Right kidney (tissue), 1 donor: ENCODE measurements at regions not wholly inside any gene's neighbourhood (a gene's known extent, or its start where the extent isn't known, plus 50 kb on each side); places are given as distances from the start of the nearest gene placed in this dataset.

ENCODE experiments used
- DNase-seq: peaks from one replicate; pipeline ENCODE4 v3.0.0-alpha.2; 2016

DNA sequence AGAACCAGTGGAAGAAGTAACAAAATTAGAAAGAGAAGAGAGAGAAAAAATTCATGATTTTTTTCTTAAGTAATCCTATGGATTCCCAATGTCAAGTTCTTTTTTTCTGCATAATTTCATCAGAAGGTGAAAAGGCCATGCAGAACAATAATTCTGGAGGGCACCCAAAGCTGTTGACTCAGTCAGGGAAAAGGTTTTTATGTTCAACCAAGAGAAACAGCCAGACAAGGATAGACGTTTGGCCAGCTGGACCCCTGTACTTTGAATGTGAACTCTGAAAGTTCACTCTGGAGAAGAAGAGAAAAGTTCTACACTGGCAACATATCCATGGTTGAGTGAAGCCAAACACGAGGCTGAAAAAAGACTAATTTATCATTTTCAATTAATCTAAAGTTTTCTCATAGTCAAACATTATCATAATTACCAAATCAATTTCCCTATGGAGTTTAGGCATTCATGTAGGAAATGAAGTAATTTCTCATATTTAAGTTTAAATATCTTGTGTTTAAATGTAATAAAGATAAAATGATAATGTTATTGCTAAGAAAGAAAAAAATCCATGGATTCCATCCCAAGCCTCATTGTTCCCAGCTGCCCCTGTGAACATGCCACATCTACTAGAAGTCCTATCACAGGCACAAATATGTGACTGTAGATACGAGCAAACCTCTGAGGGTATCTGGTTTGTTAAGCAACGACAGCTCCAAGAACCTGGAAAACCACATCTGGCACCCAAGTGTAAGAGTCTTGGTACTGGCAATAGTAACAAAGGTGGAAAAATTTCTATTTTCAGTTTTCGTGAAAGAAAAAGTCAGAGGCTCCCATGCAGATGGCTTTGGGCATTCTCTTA, 742.7 kb upstream of the ACVR2A start:
- no peak for DNase-seq

DNA sequence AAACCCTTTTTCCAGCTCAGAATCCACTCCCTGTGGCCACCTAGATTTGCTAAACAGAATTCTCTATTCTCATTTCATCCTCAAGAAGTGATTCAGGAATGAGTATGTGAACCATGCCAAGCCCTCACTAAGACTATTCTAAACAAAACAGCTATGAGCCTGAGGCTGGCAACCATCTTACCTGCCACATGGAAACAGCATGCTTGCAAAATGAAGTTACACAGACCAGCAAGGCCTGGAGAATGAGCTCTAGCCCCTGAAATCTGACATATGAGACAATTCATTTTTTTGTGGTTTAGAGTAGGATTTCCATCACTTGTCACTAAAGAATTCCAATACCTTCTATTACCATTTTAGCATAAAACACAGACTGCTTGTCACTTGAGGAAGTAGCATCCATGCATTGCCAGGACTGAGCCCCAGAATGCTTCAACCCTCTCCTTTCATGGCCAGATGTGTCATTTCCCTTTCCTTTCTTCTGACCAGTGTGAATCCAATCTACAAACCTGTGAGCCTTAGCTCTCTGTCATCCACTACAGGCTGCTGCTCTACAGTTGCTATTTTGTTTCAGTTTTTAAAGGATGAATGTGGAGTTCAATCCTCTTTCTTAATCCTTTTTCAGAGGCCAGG, 744.3 kb upstream of the ACVR2A start:
- no peak for DNase-seq

GRCh38 chr2:147099845-147100244, 745.0 kb upstream of the ACVR2A start:
- no peak for DNase-seq

DNA sequence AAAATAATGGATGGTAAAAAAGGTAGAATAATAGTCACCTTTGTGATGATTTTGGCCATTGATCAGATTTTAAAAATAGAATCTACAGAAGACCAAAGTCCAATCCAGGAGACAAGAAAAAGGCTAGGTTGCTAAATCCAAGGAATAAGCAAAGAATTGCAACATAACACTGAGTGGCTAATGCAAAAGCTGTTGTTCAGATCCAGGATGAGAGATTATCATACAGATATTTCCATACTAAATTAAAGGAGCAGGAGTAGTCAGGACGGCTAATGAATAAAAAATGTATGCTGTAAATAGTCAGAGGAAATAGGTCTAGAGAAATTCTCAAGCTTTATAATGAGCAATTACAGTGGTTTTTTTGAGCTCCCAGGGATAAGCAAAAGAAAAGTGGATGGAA, 745.9 kb upstream of the ACVR2A start:
- no peak for DNase-seq

DNA sequence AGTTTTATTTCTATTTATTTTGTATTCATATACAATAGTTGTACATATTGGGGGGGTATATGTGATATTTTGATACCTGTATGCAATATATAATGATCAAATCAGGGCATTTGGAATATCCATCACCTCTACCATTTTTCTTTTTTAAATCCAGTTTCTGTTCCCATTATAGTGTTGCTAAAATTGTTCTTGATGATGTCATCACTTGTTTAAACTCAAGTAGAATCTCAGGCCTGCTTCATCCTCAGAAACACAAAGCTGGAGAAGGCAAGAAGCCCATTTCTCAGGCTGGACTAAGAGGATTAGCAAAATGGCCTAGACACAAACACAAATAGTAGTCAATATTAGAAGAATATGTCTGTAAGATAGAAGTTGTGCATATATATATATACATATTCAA, 747.1 kb upstream of the ACVR2A start:
- no peak for DNase-seq

- no peak for DNase-seq
Observed at GRCh38 chr2:147096671-147097070, 748.2 kb upstream of the ACVR2A start.

DNA sequence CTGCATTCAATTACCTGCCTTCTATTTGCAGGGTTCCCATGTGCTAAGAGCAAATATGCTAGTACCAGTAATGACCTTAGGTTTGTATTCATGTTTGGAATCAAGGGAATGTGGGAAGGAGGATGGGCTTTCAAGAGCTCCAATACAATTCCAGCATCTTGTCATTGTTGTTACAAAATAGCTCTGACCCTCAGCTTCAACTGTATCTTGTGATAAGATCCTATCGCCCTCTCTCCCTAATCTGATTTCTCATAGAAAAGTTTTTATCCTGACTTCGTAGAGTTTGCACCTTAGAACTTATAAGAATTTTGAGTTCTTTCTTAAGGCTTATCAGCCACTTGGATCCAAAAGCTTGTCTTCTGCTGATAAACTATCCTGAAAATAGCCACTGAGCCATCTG, 749.5 kb upstream of the ACVR2A start:
- DNase-seq = no peak

DNA sequence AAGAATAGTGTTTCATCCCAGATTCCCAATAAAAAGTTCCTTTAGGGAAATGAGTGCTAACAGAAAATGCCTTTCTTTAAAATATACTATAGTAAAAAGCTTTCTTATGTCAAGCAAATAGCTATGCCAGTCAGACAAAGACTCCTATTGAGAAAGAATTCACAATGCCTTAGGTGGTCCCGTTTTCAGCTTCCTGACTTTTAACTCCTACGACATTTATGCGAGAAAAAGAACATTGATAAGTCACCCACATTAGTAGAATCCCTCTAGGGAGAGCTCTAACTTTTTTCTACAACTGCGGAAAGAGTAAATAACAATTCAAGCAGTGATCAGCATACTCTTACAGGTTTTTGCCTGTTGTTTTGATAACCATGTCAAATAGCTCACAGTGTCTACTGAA, 750.8 kb upstream of the ACVR2A start:
- no peak for DNase-seq

DNA sequence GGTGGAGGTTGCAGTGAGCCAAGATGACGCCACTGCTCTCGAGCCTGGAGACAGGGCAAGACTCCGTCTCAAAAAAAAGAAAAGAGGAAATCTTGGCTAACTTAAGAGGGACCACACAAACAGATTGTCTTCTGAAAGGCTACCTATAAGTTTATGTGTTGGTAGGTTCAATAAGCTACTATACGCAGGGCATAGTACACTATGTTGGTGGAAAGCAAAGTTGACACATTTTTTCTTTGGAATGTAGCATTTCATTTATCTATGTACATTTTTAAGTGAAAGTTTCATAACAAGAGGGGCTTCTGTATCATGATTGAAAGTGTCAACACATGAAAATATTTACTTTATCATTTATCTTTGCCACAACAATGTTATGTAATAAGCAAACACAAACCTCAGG, 752.6 kb upstream of the ACVR2A start:
- no peak for DNase-seq

DNA sequence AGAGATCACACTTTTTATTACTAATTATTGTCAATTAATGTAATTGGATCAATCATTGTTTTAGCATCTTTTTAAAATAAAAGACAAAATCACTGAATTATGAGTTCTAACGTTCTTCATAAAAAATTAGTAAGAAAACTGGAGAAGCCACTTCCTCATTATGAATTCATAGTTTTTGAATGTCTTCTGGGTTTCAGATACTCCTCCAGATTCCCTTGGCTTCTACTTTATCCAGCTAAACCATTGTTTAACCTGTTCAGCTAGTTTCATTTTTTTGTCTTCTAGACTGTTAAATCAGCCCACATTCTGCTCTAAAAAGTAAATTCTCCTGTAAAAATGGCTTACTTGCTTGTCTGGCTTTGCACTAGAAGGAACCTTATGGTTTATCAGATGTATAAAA, 753.4 kb upstream of the ACVR2A start:
- DNase-seq = no peak

- DNase-seq = no peak
Observed at GRCh38 chr2:147088871-147089270, 756.0 kb upstream of the ACVR2A start.

DNA sequence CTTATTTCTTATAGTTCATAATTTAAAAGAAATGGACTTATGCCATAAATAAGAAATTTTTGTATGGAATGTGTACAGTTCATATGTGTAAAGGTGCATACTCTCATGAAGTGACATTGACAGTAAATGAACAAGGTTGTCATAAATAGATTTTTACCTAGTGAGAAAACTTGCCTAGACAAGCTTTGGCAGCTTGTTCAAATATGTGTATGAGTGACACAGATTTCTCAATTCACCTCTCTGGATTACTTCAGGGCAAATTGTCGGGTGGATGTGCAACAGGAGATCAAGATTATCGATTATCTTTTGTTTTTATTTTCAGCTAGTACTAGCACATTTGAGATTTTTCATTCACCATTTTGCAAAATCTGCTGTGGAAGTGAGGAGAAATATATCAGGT, 758.1 kb upstream of the ACVR2A start:
- DNase-seq = no peak

DNA sequence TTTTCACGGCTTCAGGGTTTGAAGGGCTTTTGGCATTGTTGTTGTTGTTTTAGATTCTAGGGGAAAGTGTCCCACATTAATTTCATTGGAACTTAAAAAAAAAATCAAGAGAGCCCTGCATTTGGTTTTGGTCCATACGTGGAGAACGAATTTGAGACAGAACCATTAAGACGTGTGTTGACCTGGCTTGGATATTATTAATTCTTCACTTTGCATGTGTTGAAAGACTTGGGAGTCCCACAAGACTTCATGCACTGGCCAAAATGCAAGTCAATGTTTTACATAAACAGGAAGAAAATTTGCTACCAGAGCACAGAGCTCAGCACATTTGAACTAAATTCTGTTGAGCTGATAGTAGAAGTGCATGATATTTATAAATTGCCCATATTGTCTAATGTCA, 761.2 kb upstream of the ACVR2A start:
- DNase-seq = no peak

DNA sequence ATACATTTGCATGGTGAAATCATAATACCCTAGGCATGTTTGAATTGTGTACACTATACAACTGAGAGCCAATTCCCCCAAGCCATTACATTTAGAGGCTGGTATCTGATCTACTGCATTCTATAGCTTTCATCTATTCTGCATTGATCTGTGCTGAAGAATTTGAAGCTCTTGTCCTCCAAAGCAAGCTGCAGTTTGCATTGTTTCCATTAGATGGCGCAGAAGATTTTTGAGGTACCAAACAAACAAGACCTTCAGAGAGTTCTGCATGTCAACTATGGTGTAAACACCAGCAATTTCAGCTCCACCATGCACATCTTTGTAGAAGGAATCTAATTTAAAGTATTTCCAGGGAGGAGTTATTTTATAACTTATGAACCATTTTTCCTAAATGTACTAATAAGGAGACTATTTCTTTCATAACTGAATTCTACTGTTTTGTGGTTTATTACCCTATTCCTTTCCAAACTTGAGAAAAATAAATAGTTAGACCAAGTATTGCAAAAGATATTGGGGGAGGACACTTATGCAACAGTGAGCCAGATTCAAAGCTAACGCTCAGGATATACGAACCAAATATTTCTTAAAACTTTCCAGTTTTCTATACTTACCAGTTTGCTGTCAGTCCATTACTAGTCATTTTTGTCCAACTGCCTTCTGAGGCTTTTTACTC, 761.8 kb upstream of the ACVR2A start:
- peak; percentile 25 for DNase-seq

DNA sequence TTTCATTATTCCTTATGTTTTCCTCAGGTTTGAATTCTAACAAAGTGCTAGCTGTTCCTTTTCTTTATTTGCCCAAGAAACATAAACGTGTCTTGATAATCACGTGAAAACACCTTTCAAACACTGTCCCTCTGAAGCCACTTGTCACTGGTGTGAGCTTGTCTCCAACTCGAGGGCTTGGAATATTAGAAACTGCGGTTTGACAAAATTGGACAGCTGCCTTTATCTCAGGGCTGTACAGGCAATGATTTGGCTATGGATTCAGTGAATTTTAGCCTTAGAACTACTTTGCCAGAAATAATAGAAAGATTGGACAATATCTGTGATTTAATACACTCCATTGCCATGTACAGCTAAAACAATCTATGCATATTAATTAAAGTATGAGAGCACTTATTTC, 763.0 kb upstream of the ACVR2A start:
- DNase-seq = no peak

- DNase-seq = no peak
Observed at GRCh38 chr2:147076634-147077033, 768.2 kb upstream of the ACVR2A start.

DNA sequence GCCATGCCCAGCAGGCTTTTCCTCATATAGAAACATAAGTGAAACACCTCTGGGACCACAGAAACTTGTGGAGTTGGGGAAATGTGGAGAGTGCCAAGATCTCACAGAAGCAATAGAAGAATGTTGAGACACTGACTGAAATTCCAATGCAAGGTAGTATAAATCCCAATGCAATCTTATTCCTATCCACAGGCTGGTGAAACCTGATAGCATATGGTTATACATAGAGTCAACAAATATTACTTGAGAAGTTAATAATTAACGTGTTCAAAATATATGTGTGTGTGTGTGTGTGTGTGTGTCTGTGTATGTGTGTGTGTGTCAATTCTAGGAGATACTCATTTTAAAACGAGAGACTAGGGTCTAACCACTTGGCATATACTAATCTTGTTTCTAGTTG, 776.8 kb upstream of the ACVR2A start:
- DNase-seq = no peak

- DNase-seq = no peak
Observed at GRCh38 chr2:147067136-147067535, 777.7 kb upstream of the ACVR2A start.

DNA sequence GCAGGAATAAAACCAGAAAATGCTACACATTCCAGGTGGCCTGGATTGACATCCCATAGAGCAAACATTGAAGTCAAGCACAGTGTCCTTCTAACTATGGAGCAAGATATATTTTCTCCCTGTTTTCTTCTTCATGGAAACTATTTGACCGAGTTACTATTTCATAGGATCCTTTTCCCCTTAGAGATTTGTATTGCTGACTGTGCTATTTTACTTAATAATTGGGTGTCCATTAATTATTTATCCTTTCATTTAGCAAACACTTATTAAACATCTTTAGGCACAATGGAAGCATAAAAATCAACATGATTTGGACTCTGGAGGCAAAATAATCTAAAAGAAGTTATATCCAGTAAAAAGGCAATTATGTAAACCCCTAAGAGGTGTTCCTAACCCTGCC, 782.8 kb upstream of the ACVR2A start:
- no peak for DNase-seq

DNA sequence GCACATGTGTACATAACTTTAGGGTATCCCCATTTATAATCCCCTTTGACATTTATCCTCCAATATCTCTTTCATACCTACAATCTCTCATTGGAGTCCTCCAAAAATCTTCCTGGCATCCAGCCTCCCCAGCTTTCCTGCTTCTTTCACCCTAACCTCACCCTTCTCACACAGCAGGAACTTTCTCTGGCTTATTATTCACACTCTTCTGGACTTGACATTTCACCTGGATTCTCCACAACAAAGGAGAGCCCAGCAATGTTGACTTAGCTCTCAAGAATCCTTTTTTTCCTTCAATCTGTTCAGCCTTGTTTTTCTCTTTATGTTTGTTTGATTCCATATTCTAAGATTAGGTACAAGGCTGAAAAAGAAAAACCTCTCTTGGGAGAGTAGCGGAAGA, 783.6 kb upstream of the ACVR2A start:
- DNase-seq = no peak

GRCh38 chr2:147057892-147058490, 786.8 kb upstream of the ACVR2A start:
- no peak for DNase-seq

DNA sequence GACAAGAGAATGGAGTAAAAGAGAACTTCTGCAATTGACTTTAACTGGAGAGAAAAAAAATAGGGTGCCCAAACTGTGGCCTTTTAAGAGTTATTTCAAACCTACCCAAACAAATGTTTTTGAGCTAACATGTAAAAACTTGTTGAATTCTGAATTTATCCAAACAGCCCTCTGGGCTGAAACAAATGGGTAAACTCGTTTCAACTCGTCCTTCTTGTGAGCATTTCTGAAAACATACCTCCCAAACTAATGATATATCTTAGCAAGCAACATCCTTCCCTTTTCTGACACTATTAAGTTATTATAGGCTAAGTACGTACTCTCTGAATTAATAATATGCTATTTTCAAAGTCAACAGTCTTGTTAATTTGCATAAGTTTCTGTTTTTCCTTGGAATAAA, 793.0 kb upstream of the ACVR2A start:
- DNase-seq = no peak

DNA sequence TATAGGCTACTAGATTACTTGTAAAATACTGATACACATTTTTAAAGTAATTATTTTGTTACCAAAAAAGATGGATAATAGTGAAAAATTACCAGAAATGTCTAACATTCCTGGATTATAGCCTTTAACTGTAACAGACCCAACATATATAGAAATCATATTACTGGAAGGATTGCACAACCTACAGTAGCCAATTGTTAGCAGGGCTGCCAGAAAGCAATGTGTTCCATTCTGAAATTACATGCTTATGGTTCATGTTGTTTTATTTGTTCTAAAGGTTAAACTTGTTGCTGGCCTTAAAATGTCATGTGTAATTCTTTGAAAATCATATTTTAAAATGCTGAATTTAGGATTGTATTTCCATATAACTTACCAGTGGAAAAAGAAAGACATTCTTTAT, 793.6 kb upstream of the ACVR2A start:
- no peak for DNase-seq
